ENCODE measurements at regions not wholly inside any gene's neighbourhood (a gene's known extent, or its start where the extent isn't known, plus 50 kb on each side); places are given as distances from the start of the nearest gene placed in this dataset.

DNA sequence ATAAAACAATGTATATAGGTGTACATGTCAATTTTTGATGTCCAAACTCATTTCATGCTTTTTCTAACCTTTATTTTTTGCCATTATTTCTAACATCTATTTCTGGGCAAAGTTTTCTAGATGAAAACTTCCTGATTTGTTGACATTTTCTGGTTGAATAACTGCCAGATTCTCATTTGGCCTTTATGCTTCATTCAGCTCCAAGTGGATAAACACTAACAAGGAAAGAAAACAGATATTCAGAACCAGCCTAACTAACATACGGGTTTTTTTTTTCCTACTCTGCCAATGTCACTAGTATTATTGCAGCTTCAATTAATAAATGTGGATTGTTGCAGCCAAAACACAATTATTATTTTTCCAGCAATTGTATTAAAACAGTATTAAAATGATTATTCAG is 50.9 kb upstream of the RAP1GDS1 start:
- H3K9me3 Mint-ChIP-seq: no peaks in the 10 kb centered on the region
- ATAC-seq (replicated peaks in 1 of 2) (no peak), DNase-seq (no peak)
- H3K27me3 Mint-ChIP-seq (ENCODE audit: low read depth): no peaks in the 10 kb centered on the region
- no peaks in the 10 kb centered on the region for H3K36me3 Mint-ChIP-seq (ENCODE audit: insufficient read depth in 2 of 2)
- H3K4me3 Mint-ChIP-seq: no peak overlapping the region
- H3K4me1 Mint-ChIP-seq (ENCODE audit: low read depth): no peaks in the 10 kb centered on the region
- no peak overlapping the region for H3K27ac Mint-ChIP-seq

DNA sequence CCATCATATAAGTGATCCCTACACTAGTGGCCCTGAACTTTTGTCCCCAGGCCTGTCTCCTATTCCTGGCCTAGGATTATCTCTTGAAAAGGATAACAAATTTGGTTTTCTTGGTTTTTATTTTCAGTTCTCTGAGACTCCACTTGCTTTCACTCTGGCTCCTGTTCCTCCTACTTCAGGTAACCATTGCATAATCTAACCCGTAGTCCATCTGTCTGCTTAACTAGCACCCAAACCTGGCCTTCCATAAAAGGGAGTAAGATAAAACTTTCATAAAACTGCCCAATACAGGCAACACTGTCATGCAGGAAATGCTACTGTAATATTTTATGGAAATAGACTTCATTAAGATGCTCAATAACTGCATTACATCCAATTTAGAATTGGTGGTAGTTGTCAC is 52.1 kb upstream of the RAP1GDS1 start:
- no peak for ATAC-seq (replicated peaks in 1 of 2)
- Mint-ChIP-seq H3K4me3 (no peak overlapping the region), H3K9me3 (no peaks in the 10 kb centered on the region), H3K36me3 (ENCODE audit: insufficient read depth in 2 of 2) (no peaks in the 10 kb centered on the region), H3K27ac (no peak overlapping the region), H3K27me3 (ENCODE audit: low read depth) (no peaks in the 10 kb centered on the region), H3K4me1 (ENCODE audit: low read depth) (no peaks in the 10 kb centered on the region)
- DNase-seq: no peak

DNA sequence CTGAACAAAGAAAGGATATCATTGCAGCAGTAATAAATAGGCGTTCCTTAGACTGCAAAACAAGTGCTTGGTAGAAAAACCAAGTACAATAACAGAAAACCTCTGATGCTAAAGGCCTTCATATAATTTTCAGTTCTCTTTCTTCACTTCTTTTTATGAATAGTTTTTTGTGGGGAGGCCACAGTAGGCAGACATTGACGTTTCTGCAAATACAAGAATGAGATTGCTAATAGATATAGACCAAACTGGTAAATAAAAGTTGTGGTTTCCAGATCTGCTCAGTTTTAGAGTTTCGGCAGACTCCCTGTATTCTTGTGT is 57.0 kb upstream of the RAP1GDS1 start:
- H3K27ac Mint-ChIP-seq: peak overlapping the region; percentile 71
- peak overlapping the region in 1 of 2 donors; percentile 73 for H3K4me3 Mint-ChIP-seq
- peaks cover 5 to 6% of the 10 kb centered on the region in 2 donors for H3K9me3 Mint-ChIP-seq
- no peak for DNase-seq
- H3K4me1 Mint-ChIP-seq (ENCODE audit: low read depth): no peaks in the 10 kb centered on the region
- peaks cover 0 to 3% of the 10 kb centered on the region in 2 donors for H3K36me3 Mint-ChIP-seq (ENCODE audit: insufficient read depth in 2 of 2)
- no peaks in the 10 kb centered on the region for H3K27me3 Mint-ChIP-seq (ENCODE audit: low read depth)
- peak in 1 of 2 donors; percentile 21 for ATAC-seq (replicated peaks in 1 of 2)

DNA sequence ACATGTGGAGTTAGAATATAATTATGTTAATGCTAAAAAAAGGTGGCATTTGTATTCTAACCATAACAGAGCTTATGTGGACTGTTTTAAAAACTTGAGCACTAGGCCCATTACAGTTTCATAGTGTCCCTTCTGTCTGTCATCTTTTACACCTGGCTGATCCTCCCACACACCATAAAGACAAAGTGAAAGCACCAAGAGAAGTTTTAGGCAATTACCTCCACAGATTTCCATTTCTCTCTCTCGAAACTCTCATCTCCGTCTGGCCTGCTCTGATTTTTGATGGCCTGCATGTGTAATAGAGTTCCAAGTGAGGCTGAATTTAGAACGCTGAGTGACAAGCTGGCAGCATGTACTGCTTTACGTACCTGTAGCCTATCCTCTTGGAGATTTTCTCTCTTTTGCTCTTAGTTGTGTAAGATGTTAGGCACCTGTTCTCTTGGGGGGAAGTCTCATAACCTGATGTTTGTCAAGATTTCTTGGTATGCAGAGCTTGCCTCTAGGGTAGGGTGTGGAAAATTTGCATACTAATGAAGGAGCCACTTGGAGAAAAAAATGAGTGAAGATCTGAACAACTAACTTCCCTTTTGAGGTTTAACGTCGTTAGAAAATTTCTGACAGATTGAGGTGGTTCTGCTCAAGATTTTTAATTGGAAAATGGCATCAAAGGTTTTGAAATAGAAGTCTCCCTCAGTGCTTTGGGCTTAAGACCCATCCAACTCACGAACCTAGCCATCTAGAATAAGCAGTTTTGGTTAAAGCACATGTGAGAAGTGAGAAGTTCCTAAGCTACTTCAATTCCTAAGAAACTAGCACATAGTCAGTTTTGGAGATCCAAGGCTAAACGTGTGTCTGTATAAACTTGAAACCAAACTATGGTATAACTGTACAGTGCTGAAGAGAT is 57.6 kb upstream of the RAP1GDS1 start:
- H3K36me3 Mint-ChIP-seq (ENCODE audit: insufficient read depth in 2 of 2): peaks cover 0 to 3% of the 10 kb centered on the region in 2 donors
- ATAC-seq (replicated peaks in 1 of 2) (peak; percentile 29 to 70), DNase-seq (no peak)
- H3K27ac Mint-ChIP-seq: peak overlapping the region; percentile 71
- no peaks in the 10 kb centered on the region for H3K4me1 Mint-ChIP-seq (ENCODE audit: low read depth)
- peaks cover 5 to 6% of the 10 kb centered on the region in 2 donors for H3K9me3 Mint-ChIP-seq
- no peaks in the 10 kb centered on the region for H3K27me3 Mint-ChIP-seq (ENCODE audit: low read depth)
- H3K4me3 Mint-ChIP-seq: peak overlapping the region; percentile 23 to 73

DNA sequence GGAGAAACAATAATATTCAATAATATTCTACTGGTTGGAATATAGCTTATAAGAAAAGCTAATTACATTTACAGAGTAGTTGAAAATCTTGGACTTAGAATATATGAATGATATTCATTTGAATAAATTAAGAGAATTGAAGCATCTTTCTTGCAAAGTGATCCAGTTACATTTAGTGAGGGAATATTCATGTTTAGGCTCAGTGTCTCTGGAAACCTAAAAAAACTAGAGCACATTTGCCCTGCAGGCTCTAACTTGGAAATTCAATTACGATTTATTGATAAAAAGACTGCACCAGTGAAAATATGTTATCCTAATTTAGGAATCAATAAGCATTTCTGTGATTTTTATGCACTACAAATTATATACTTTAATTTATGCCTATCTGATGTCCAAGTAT is 58.3 kb upstream of the RAP1GDS1 start:
- ATAC-seq (replicated peaks in 1 of 2): no peak
- peaks cover 5 to 6% of the 10 kb centered on the region in 2 donors for H3K9me3 Mint-ChIP-seq
- H3K27me3 Mint-ChIP-seq (ENCODE audit: low read depth): no peaks in the 10 kb centered on the region
- H3K4me3 Mint-ChIP-seq: no peak overlapping the region
- H3K36me3 Mint-ChIP-seq (ENCODE audit: insufficient read depth in 2 of 2): peaks cover 0 to 5% of the 10 kb centered on the region in 2 donors
- no peak overlapping the region for H3K27ac Mint-ChIP-seq
- DNase-seq: no peak
- H3K4me1 Mint-ChIP-seq (ENCODE audit: low read depth): no peaks in the 10 kb centered on the region

DNA sequence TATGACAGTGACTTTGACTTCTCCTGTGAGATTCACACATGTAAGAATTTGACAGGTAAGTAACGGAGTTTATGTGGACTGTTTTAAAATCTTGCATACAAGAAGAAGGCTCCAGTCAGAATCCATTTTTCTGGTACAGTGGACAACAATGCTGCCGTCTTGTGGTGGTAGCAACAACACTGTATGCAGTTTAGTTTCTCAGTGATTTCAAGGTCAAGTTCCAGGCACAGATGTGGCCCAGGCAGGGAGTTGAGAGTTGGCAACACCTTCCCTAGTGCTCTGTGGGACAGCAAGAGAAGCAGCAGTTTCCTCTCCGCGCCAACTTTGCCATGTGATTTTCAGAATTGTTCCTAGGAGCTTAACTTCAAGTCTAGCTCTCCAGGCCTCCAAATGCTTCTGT is 56.0 kb upstream of the STPG2 start:
- Mint-ChIP-seq H3K4me1 (ENCODE audit: low read depth) (no peaks in the 10 kb centered on the region), H3K27ac (no peak overlapping the region), H3K4me3 (no peak overlapping the region), H3K27me3 (ENCODE audit: low read depth) (no peaks in the 10 kb centered on the region), H3K9me3 (peaks cover 8 to 9% of the 10 kb centered on the region in 2 donors), H3K36me3 (ENCODE audit: insufficient read depth in 2 of 2) (peaks cover 3 to 8% of the 10 kb centered on the region in 2 donors)
- DNase-seq (no peak), ATAC-seq (replicated peaks in 1 of 2) (no peak)

DNA sequence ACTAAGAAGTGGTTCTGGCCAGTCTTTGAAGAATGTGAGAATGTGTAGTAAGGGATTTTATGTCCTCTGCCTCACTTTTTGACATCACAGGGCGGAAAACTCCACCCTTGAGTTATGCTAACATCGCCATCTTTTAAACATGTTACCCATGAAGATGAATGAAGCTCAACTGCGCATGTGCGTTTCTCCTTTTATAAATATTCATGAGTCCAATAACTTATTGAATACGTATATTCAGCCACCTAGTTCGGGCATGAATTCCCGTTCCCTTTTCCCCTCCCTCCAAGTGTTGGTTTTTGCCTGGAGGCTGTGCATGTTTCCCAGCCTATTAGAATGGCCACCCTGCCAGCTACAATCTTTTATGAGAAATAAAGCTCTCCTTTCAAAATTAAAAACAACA is 51.7 kb upstream of the STPG2 start:
- Mint-ChIP-seq H3K4me3 (no peak overlapping the region), H3K9me3 (peaks cover 7 to 11% of the 10 kb centered on the region in 2 donors), H3K27ac (no peak overlapping the region), H3K27me3 (ENCODE audit: low read depth) (no peaks in the 10 kb centered on the region), H3K4me1 (ENCODE audit: low read depth) (no peaks in the 10 kb centered on the region), H3K36me3 (ENCODE audit: insufficient read depth in 2 of 2) (peaks cover 7 to 8% of the 10 kb centered on the region in 2 donors)
- ATAC-seq (replicated peaks in 1 of 2) (no peak), DNase-seq (no peak)

DNA sequence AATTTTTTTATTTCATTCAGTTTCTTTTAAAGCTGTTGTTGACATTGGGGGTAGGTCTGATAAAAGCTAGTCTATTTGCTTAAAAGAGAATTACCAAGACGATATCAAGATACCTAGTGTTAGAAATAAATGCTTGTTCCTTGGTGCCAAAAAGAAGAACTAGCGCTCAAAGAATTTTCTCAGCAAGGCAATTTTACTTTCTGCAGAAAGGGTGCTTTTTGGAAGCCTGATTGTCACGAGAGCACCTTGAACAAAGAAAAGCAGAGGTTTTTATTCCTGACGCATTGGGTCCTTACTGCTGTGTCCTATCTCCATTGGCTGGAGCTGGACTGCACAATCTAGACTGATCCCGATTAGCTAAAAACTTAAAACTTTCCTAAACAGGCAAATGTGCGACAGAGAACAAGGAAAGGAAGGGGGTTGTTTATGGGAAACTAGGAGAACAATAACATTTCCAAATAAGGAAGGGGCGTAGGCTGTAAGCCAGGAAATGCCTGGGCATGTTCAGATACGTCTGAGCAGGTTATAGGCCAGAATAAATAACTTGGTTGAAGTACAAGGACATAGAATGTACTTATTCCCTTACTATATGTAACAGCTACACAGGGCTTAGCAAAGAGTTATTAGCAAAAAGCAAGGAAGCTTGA is 50.3 kb upstream of the STPG2 start:
- ATAC-seq (replicated peaks in 1 of 2) (no peak), DNase-seq (no peak)
- no peaks in the 10 kb centered on the region for H3K4me1 Mint-ChIP-seq (ENCODE audit: low read depth)
- H3K4me3 Mint-ChIP-seq: no peak overlapping the region
- H3K36me3 Mint-ChIP-seq (ENCODE audit: insufficient read depth in 2 of 2): peaks cover 7 to 8% of the 10 kb centered on the region in 2 donors
- H3K27ac Mint-ChIP-seq: no peak overlapping the region
- no peaks in the 10 kb centered on the region for H3K27me3 Mint-ChIP-seq (ENCODE audit: low read depth)
- peaks cover 7 to 11% of the 10 kb centered on the region in 2 donors for H3K9me3 Mint-ChIP-seq
